WTC11 (cell line): ENCODE measurements at regions not wholly inside any gene's neighbourhood (a gene's known extent, or its start where the extent isn't known, plus 50 kb on each side); places are given as distances from the start of the nearest gene placed in this dataset.
"Not testable (repeated sequence)": the region's sequence is repeated elsewhere in the genome, so short reads cannot be mapped to it uniquely, and the experiment has no call there.

ENCODE experiments used
- ESRRA ChIP-seq: sonication (generic); formaldehyde crosslinking; IDR thresholded peaks from 2 replicates; pipeline ENCODE4 v1.8.1; 2022; ENCODE audit warnings: mild to moderate bottlenecking, missing genetic modification reagents, borderline replicate concordance
- ETV6 ChIP-seq: sonication (generic); formaldehyde crosslinking; IDR thresholded peaks from 2 replicates; pipeline ENCODE4 v1.8.1; 2022; ENCODE audit warnings: mild to moderate bottlenecking, missing genetic modification reagents
- IRF2 ChIP-seq: sonication (generic); formaldehyde crosslinking; IDR thresholded peaks from 2 replicates; pipeline ENCODE4 v1.8.0; 2022; ENCODE audit warnings: low read depth, missing genetic modification reagents, borderline replicate concordance
- MXD4 ChIP-seq: fragments of 250-450 bp; sonication (Bioruptor Pico); IDR thresholded peaks from 2 replicates; pipeline ENCODE4 v1.8.0; 2021; ENCODE audit warnings: mild to moderate bottlenecking, moderate library complexity, borderline replicate concordance
- NR1H2 ChIP-seq: sonication (generic); formaldehyde crosslinking; IDR thresholded peaks from 2 replicates; pipeline ENCODE4 v1.9.0; 2021; ENCODE audit warnings: mild to moderate bottlenecking, moderate library complexity, missing genetic modification reagents
- NR2C2 ChIP-seq: sonication (generic); formaldehyde crosslinking; IDR thresholded peaks from 2 replicates; pipeline ENCODE4 v1.8.0; 2022; ENCODE audit warnings: mild to moderate bottlenecking, missing genetic modification reagents
- ZNF219 ChIP-seq: sonication (generic); formaldehyde crosslinking; IDR thresholded peaks from 2 replicates; pipeline ENCODE4 v1.8.0; 2023; ENCODE audit warnings: missing genetic modification reagents, mild to moderate bottlenecking, borderline replicate concordance
- TF ChIP-seq, protein P1 (sequence below): sonication (generic); formaldehyde crosslinking; IDR thresholded peaks from 2 replicates; pipeline ENCODE4 v1.8.0; 2023; ENCODE audit warnings: mild to moderate bottlenecking, missing genetic modification reagents
- TF ChIP-seq, protein P2 (sequence below): fragments of 200-600 bp; IDR thresholded peaks from 2 replicates; pipeline ENCODE4 v1.8.0; 2022; ENCODE audit warnings: antibody characterized with exemption
- TF ChIP-seq, protein P3 (sequence below): sonication (generic); formaldehyde crosslinking; IDR thresholded peaks from 2 replicates; pipeline ENCODE4 v1.8.1; 2023; ENCODE audit warnings: mild to moderate bottlenecking, missing genetic modification reagents

DNA sequence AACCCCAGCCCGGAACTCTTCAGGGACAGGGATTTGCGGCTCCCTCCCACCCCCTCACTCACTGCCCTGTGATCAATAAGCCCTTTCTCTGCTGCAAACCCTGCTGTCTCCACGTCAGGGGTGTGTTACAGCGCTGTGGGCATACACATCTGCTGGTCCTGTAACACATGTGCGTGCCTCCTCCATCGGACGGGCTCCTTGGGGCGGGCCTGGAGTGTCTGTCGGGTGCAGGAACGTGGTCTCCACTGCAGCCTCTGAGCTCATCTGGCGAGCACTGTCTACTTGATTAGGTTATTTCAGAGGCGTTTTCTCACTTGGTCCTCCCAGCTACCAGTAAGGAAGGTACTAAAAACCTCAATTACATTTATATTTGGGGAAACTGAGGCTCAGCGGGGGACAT lies 97.0 kb upstream of the LRPAP1 start:
- TF ChIP-seq, protein P1, sequence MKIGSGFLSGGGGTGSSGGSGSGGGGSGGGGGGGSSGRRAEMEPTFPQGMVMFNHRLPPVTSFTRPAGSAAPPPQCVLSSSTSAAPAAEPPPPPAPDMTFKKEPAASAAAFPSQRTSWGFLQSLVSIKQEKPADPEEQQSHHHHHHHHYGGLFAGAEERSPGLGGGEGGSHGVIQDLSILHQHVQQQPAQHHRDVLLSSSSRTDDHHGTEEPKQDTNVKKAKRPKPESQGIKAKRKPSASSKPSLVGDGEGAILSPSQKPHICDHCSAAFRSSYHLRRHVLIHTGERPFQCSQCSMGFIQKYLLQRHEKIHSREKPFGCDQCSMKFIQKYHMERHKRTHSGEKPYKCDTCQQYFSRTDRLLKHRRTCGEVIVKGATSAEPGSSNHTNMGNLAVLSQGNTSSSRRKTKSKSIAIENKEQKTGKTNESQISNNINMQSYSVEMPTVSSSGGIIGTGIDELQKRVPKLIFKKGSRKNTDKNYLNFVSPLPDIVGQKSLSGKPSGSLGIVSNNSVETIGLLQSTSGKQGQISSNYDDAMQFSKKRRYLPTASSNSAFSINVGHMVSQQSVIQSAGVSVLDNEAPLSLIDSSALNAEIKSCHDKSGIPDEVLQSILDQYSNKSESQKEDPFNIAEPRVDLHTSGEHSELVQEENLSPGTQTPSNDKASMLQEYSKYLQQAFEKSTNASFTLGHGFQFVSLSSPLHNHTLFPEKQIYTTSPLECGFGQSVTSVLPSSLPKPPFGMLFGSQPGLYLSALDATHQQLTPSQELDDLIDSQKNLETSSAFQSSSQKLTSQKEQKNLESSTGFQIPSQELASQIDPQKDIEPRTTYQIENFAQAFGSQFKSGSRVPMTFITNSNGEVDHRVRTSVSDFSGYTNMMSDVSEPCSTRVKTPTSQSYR (CRISPR knock-in tag) = not testable (repeated sequence)
- TF ChIP-seq, protein P2, sequence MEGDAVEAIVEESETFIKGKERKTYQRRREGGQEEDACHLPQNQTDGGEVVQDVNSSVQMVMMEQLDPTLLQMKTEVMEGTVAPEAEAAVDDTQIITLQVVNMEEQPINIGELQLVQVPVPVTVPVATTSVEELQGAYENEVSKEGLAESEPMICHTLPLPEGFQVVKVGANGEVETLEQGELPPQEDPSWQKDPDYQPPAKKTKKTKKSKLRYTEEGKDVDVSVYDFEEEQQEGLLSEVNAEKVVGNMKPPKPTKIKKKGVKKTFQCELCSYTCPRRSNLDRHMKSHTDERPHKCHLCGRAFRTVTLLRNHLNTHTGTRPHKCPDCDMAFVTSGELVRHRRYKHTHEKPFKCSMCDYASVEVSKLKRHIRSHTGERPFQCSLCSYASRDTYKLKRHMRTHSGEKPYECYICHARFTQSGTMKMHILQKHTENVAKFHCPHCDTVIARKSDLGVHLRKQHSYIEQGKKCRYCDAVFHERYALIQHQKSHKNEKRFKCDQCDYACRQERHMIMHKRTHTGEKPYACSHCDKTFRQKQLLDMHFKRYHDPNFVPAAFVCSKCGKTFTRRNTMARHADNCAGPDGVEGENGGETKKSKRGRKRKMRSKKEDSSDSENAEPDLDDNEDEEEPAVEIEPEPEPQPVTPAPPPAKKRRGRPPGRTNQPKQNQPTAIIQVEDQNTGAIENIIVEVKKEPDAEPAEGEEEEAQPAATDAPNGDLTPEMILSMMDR = not testable (repeated sequence)
- not testable (repeated sequence) for TF ChIP-seq ZNF219; NR2C2; MXD4 (CRISPR knock-in tag); ESRRA (CRISPR knock-in tag); NR1H2 (CRISPR knock-in tag); IRF2; ETV6
- TF ChIP-seq, protein P3, sequence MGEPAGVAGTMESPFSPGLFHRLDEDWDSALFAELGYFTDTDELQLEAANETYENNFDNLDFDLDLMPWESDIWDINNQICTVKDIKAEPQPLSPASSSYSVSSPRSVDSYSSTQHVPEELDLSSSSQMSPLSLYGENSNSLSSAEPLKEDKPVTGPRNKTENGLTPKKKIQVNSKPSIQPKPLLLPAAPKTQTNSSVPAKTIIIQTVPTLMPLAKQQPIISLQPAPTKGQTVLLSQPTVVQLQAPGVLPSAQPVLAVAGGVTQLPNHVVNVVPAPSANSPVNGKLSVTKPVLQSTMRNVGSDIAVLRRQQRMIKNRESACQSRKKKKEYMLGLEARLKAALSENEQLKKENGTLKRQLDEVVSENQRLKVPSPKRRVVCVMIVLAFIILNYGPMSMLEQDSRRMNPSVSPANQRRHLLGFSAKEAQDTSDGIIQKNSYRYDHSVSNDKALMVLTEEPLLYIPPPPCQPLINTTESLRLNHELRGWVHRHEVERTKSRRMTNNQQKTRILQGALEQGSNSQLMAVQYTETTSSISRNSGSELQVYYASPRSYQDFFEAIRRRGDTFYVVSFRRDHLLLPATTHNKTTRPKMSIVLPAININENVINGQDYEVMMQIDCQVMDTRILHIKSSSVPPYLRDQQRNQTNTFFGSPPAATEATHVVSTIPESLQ (CRISPR knock-in tag) = not testable (repeated sequence)
